Small intestine (tissue), 7 donors: ENCODE measurements at regions not wholly inside any gene's neighbourhood (a gene's known extent, or its start where the extent isn't known, plus 50 kb on each side); places are given as distances from the start of the nearest gene placed in this dataset.

Source experiments
- DNase-seq, 2 donors: peaks; one replicate each; pipeline versions ENCODE4 v3.0.0 to v3.0.0-alpha.2; 2013
- FAIRE-seq: peaks from 2 replicates; lab custom pipeline; 2012; peaks lifted over from hg19 to GRCh38; lab: Jason Lieb, UNC
- H3K27ac ChIP-seq, 3 donors: one replicate each; pipeline ENCODE4 v1.5.1; 2013; ENCODE audit warnings: low read length in 2 of 3, mild to moderate bottlenecking in 2 of 3, control low read depth in 1 of 3, inconsistent platforms in 1 of 3, low read depth in 1 of 3, moderate library complexity in 1 of 3
- H3K27me3 ChIP-seq, 3 donors: one replicate each; pipeline ENCODE4 v1.6.1; 2013; ENCODE audit warnings: low read length in 3 of 3, inconsistent platforms in 1 of 3; ENCODE audit not compliant: control insufficient read depth in 3 of 3, insufficient read depth in 3 of 3
- H3K36me3 ChIP-seq, 3 donors: one replicate each; pipeline ENCODE4 v1.6.1; 2013; ENCODE audit warnings: low read length in 3 of 3, inconsistent platforms in 1 of 3, low read depth in 1 of 3, mild to moderate bottlenecking in 1 of 3, moderate library complexity in 1 of 3; ENCODE audit not compliant: control insufficient read depth in 3 of 3, insufficient read depth in 2 of 3
- H3K4me1 ChIP-seq, 3 donors: one replicate each; pipeline ENCODE4 v1.6.1; 2013; ENCODE audit warnings: low read length in 2 of 3, inconsistent platforms in 1 of 3, low read depth in 1 of 3, mild to moderate bottlenecking in 1 of 3, moderate library complexity in 1 of 3; ENCODE audit not compliant: control insufficient read depth in 3 of 3, insufficient read depth in 2 of 3
- H3K4me3 ChIP-seq, 3 donors: one replicate each; pipeline ENCODE4 v1.5.1; 2013; ENCODE audit warnings: low read length in 3 of 3, control low read depth in 1 of 3, inconsistent platforms in 1 of 3, low read depth in 1 of 3, mild to moderate bottlenecking in 1 of 3, moderate library complexity in 1 of 3
- H3K9me3 ChIP-seq, 2 donors: one replicate each; pipeline ENCODE4 v1.6.1; 2013; ENCODE audit warnings: low read depth in 1 of 2, low read length in 1 of 2; ENCODE audit not compliant: control insufficient read depth in 2 of 2, insufficient read depth in 1 of 2
- WGBS, 3 donors: extraction: QIAGEN DNeasy Blood & Tissue Kit; methylation state at CpG; one replicate each; pipeline ENCODE4 v1.1.7; 2013; 5-methylcytosine and 5-hydroxymethylcytosine counted together
- donor health status: healthy with polysubstance abuse.
- donor health status: control.
- donor health status: control.
- donor health status: Bipolar disorder and iron deficiency.
- donor health status: healthy.

DNA sequence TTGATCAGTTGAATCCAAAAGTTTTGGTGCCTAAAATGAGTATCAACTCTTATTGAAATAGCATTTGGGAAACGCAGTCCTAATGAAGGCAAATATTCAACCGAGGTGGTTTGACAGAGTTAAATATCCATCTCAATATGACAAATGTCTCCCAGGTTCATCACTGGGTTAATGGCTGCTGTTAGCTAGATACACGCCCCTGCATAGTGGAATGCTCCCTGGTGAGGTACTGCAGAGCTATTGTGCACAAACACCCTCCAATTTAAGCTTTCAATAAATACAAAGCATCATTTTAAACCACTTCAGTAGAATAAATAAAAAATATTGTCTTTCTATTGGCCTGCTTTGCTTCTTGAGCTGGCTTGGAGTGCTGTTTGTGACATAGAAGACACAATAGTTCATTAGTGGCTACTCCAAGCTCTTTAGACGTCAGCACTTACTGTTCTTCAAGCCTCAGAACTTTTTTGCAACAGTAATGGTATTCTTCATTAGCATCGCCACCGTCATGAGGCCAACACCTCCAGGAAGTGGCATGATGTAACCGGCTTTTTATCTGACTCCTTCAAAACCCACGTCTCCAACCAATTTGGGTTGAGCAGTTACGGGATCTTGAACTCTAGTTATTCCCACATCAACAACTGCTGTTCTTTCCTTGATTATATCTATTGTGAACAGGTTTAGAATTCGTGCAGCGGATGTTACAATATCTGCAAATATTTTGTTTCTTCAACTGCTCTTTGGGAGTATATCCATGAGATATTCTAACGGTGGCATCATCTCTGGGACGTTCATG is 1159.6 kb upstream of the EPHA6 start:
- Histone ChIP-seq H3K36me3 (no peaks in the 10 kb centered on the region), H3K9me3 (no peaks in the 10 kb centered on the region), H3K4me1 (no peaks in the 10 kb centered on the region), H3K27ac (no peak overlapping the region), H3K27me3 (no peaks in the 10 kb centered on the region), H3K4me3 (no peak overlapping the region)
- 80 to 85% (median 82%) methylated on average over 13 of the region's 13 CpGs for WGBS, 3 donors
- FAIRE-seq (no peak), DNase-seq (no peak)

GRCh38 chr3:95655363-95655986 is 1158.9 kb upstream of the EPHA6 start:
- 92 to 94% (median 94%) methylated on average over 12 of the region's 12 CpGs for WGBS, 3 donors
- H3K27me3 ChIP-seq: no peaks in the 10 kb centered on the region
- FAIRE-seq: no peak
- no peak overlapping the region for H3K27ac ChIP-seq
- no peak overlapping the region for H3K4me3 ChIP-seq
- H3K36me3 ChIP-seq: no peaks in the 10 kb centered on the region
- no peaks in the 10 kb centered on the region for H3K4me1 ChIP-seq
- DNase-seq: no peak
- H3K9me3 ChIP-seq: no peaks in the 10 kb centered on the region

DNA sequence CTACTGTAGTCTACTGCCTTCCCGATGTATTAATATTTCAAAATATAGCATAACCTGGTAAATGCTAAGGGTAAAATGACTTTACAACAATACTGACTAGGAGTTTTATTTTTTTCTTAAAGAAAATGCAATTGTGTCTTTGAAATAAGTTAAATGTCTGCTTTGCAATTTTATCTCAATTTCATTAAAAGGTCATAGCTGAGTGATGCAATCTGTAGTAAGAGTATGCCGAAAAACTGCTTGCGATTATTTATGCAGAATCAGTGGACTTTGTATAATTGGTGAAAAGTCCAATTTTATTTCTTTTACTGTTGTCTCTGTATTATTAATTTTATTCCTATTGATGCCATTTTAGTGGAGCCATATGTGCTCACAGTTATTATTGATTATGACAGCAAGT is 1143.6 kb upstream of the EPHA6 start:
- FAIRE-seq (no peak), DNase-seq (no peak)
- Histone ChIP-seq H3K36me3 (no peaks in the 10 kb centered on the region), H3K4me3 (no peak overlapping the region), H3K4me1 (no peaks in the 10 kb centered on the region), H3K27me3 (no peaks in the 10 kb centered on the region), H3K27ac (no peak overlapping the region), H3K9me3 (no peaks in the 10 kb centered on the region)
- 94 to 97% (median 94%) methylated on average over 3 of the region's 3 CpGs for WGBS, 3 donors

GRCh38 chr3:95673215-95673614 is 1141.2 kb upstream of the EPHA6 start:
- FAIRE-seq: no peak

GRCh38 chr3:95705786-95706418 is 1108.5 kb upstream of the EPHA6 start:
- Histone ChIP-seq H3K27ac (no peak overlapping the region), H3K36me3 (no peaks in the 10 kb centered on the region), H3K9me3 (peaks cover 1 to 16% of the 10 kb centered on the region in 2 donors), H3K4me3 (no peak overlapping the region), H3K27me3 (no peaks in the 10 kb centered on the region), H3K4me1 (no peaks in the 10 kb centered on the region)
- peak in 1 of 2 donors; percentile 6 for DNase-seq
- 70 to 81% (median 77%) methylated on average over 9 of the region's 9 CpGs for WGBS, 3 donors
- FAIRE-seq: no peak

More at GRCh38 chr3:95673215-95673614, 1141.2 kb upstream of the EPHA6 start:
- H3K4me1 ChIP-seq: no peaks in the 10 kb centered on the region
- no peak overlapping the region for H3K4me3 ChIP-seq
- no peak overlapping the region for H3K27ac ChIP-seq
- H3K27me3 ChIP-seq: no peaks in the 10 kb centered on the region
- WGBS, 3 donors: 80 to 85% (median 82%) methylated on average over 3 of the region's 3 CpGs
- DNase-seq: no peak
- no peaks in the 10 kb centered on the region for H3K36me3 ChIP-seq
- H3K9me3 ChIP-seq: no peaks in the 10 kb centered on the region

DNA sequence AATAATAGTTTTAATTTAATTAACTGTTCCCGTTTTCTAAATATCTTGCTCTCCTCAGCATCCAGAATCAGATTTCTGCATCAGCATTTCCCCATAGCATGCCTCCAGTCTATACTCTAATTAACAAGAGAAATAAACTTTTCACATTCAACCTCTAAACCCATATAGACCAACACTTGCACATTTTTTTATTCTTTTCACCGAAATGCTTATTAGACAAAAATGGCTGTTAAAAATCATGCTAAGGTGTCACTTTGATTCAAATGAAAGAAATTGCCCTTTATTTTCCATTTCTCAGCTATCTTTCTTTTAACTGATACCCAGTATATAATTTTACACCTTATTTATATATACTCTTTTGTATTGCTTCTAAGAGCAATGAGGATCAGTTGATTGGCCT is 1107.1 kb upstream of the EPHA6 start:
- Histone ChIP-seq H3K4me1 (no peaks in the 10 kb centered on the region), H3K36me3 (no peaks in the 10 kb centered on the region), H3K27me3 (no peaks in the 10 kb centered on the region), H3K9me3 (peaks cover 1 to 16% of the 10 kb centered on the region in 2 donors), H3K27ac (no peak overlapping the region), H3K4me3 (no peak overlapping the region)
- WGBS, 3 donors: 79 to 83% (median 83%) methylated on average over 2 of the region's 2 CpGs
- DNase-seq: no peak
- FAIRE-seq: no peak

GRCh38 chr3:95710684-95711083 is 1103.7 kb upstream of the EPHA6 start:
- 80 to 90% (median 82%) methylated on average over 1 of the region's 1 CpG for WGBS, 3 donors
- H3K27me3 ChIP-seq: no peaks in the 10 kb centered on the region
- peaks cover 1 to 2% of the 10 kb centered on the region in 2 donors for H3K9me3 ChIP-seq
- no peak for DNase-seq
- no peaks in the 10 kb centered on the region for H3K36me3 ChIP-seq
- H3K27ac ChIP-seq: no peak overlapping the region
- FAIRE-seq: no peak
- H3K4me3 ChIP-seq: no peak overlapping the region
- H3K4me1 ChIP-seq: no peaks in the 10 kb centered on the region

DNA sequence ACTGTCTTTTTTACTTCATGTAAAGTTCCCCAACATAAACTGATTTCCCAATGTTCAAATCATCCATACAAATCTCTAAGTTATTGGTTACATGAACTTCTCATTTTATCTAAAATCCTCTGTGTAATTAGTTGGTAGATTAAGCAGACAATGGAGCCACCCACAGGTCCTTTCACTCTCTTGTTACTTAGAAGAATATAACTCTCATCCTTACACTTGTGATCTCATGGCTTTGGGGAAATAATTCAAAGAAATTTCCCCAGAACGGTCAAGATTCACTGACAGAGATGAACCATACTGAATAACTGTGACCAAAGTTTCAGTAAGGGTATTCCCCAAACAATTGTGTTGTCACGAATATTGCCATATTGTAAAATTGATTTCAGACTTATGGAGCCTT is 1102.6 kb upstream of the EPHA6 start:
- peaks cover 0 to 1% of the 10 kb centered on the region in 2 donors for H3K9me3 ChIP-seq
- 49 to 73% (median 57%) methylated on average over 2 of the region's 2 CpGs for WGBS, 3 donors
- no peaks in the 10 kb centered on the region for H3K4me1 ChIP-seq
- DNase-seq (no peak), FAIRE-seq (no peak)
- no peaks in the 10 kb centered on the region for H3K27me3 ChIP-seq
- no peak overlapping the region for H3K4me3 ChIP-seq
- H3K36me3 ChIP-seq: no peaks in the 10 kb centered on the region
- H3K27ac ChIP-seq: no peak overlapping the region
